C1 segment of cervical spinal cord (tissue), 14 donors: ENCODE measurements at regions not wholly inside any gene's neighbourhood (a gene's known extent, or its start where the extent isn't known, plus 50 kb on each side); places are given as distances from the start of the nearest gene placed in this dataset.
A peak's percentile ranks its signal among the peaks of the same experiment; 100 is the strongest.

Source experiments
- DNase-seq, 14 donors: peaks; one replicate each; lab custom pipeline; 2025; lab: John Stamatoyannopoulos, UW

DNA sequence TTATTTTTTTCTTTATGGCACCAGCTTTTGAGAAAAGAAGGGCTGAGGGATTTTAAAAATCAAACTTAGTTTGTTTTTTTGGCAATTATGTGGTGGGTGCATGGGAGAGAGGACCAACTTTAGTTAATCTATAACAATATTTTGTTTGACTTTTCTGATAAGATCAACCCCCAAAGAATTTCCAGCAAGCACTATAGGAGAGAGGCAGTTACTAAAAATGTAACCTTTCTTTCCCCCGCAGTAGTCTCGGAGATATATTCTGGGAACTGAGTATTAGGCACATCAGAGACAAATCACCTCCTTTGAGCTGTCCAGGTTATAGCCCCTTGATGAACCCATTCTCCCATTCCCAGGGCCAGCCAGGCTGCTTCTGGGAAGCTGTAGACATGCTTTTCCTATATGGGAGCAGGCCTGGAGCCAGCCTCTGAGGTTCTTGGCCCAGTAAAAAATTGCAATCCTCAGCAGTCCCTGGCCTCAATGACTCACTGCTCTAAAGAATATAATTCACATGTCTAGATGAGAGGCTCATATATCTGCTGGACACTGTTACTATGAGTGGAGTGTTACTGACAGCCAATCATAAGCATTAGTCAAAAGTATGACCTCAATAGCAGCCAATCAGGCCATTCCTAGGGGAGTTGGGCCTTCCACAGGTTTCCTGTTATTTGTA lies 138.3 kb upstream of the AGBL1 start:
- DNase-seq, result no peak

- no peak for DNase-seq
Observed at GRCh38 chr15:85942632-85943031, 137.0 kb upstream of the AGBL1 start.

DNA sequence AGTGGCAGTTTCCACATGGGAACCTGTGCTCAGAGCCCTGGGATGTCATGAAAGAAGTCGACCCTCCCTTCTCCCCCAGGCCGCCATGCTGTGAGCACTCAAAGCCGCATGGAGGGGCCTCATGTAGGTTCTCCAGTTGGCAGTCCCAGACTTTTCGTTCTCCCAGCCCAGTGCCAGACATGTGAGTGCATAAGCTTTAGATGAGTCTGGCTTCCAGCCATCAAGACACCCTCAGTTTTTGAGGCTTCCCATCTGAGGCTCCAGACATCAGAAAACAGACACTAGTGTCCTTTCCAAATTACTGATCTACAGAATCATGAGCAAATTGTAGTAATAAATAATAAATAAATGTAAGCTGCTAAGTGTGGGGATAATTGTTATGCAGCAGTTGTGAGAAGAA lies 136.5 kb upstream of the AGBL1 start:
- DNase-seq, result no peak

- no peak for DNase-seq
Observed at GRCh38 chr15:85943791-85944190, 135.9 kb upstream of the AGBL1 start.

- DNase-seq, result no peak
Observed at GRCh38 chr15:85947021-85947420, 132.7 kb upstream of the AGBL1 start.

GRCh38 chr15:85947936-85948335 lies 131.7 kb upstream of the AGBL1 start:
- peak in 2 of 14 donors; percentile 9 to 52 for DNase-seq

DNA sequence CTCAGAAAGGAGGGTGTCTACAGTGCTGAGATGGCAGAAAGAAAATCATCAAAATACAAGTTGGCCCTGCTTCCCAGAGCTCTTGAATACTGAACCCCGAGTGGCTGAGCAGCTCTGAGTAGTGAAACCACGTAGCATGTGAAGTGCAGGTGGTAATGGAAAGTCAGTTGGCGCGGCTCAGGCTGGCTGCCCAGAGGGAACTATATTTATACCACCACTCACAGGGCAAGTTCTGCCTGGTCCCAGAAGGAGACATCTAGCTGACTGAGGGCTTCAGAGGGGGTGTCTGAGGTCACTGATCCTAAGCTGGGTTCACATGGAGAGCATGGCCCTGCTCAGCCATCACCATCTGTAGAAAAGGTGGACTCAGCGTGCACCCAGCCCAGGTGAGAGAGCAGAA lies 129.6 kb upstream of the AGBL1 start:
- peak in 1 of 14 donors; percentile 4 for DNase-seq

GRCh38 chr15:85954586-85954985 lies 125.1 kb upstream of the AGBL1 start:
- no peak for DNase-seq

DNA sequence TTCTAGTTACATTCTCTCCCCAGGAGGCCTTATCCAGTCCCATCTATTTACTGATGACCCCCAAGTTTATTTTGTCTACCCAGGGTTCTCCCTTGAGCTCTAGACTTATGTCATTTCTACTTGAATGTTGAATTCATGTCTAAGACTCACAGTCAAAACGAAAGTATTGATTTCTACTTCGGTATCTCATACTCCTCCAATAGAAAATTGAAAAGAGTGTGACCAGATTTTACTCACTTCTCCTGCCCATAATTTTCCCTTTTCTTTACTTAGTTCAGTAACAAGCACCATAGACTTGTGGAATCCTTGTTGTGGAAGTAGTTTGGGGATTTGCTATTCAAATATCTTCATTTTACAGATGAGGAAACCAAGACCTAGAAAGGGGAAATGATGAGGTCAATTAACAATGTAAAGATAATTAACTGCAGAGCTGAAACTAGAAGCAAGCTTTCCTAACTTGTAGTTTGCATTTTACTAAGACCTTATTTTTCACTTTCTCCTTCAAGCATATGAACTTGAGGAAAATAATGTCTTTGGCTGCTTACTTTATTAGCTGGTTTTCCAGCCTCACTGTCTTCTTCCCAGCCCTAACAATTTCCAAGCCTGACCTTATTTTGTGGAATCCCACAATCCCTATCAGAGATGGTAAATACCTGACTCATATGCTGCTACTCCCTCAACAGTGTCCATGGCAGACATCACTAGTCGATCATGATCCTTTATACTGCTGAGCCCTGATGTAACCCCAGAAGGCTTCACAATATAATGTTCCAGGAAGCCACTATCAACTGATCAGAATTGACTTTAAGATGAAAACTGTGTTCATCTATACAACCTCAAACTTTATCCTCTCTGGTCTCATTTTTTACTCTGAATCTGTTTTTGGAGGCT lies 123.9 kb upstream of the AGBL1 start:
- DNase-seq, result no peak

- no peak for DNase-seq
Observed at GRCh38 chr15:85956532-85957275, 123.0 kb upstream of the AGBL1 start.

DNA sequence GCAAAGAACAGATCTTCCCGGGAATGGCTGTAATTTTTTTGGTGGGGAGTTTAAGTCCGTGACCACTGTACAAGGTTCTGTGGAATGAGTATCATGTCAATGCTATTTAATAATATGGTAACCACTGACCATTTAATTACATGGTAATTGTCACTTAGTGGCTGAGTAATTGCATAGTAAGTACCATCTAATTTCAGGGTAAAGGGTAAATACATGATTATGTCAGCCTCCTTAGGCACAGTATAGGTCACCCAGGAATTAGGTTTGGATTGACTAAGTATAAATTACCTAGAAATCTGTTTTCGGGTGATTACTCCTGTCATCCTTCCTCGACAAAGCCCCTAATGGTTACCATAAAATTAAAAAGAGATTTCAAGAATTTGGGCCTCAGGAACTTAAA lies 120.1 kb upstream of the AGBL1 start:
- no peak for DNase-seq

- no peak for DNase-seq
Observed at GRCh38 chr15:85960381-85960780, 119.3 kb upstream of the AGBL1 start.

GRCh38 chr15:85961821-85962220 lies 117.8 kb upstream of the AGBL1 start:
- DNase-seq, result no peak

- no peak for DNase-seq
Observed at GRCh38 chr15:85963262-85963760, 116.4 kb upstream of the AGBL1 start.

DNA sequence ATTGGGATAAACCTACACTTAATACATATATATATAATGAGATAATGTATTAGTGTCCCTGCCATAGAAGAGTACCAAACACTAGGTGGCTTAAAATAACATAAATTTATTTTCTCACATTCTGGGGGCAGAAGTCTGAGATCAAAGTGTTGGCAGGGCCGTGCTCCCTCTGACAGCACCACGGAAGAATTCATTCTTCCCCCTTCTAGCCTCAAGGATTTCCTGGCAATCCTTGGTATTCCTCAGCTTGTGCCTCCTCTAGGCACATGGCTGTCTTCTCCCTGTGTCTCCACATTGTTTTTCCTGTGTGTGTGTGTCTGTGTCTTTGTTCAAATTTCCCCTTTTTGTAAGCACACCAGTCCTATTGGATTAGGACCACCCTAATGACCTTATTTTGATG lies 115.2 kb upstream of the AGBL1 start:
- DNase-seq, result no peak

DNA sequence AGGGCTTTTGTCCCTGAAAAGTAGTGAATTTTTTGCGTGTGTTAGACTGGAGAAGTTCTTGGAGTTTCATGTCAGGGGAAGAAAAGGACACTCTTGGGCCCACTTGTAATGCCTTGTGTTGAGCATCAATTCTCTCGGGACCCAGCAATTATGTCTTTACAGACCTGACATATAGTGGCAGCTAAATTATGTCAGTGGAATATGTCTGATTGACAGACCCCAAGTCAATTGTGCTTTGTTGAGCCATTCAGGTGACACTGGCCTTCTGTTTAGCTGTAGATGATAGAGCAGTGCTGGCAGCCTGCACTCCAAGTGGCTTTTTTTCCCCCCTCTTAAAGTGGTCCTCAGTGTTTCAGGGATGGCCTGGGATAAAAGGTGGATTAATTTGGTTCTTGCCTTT lies 112.1 kb upstream of the AGBL1 start:
- no peak for DNase-seq

DNA sequence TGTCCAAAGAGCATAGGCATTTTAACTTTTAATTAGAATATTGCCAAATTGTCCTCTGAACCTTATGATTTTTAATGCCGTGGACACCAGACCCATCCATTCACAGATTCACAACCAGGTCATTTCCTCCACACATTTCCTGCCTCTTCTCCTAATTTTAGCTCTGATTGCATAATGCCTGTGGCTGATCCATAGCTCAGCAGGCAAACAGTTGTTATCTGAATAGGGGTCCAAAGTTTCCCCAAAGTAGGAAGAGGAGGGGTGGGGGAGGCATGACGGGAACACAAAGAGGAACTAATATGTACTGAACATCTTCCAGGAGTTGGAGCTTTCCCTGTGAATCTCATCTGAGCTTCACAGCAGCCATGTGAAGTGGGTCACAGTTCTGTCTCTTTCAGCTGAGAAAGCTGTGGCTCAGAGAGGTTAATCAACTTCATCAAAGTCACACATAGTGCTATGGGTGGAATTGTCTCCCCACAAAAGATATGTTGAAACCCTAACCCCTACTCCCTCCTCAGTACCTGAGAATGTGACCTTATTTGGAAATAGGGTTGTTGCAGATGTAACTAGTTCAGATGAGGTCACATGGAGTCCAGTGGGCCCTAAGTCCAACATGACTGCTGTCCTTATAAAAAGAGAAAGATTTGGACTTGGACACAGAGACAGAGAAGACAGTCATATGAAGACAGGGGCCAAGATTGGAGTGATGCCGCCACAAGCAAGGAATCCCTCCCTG lies 106.7 kb upstream of the AGBL1 start:
- no peak for DNase-seq

DNA sequence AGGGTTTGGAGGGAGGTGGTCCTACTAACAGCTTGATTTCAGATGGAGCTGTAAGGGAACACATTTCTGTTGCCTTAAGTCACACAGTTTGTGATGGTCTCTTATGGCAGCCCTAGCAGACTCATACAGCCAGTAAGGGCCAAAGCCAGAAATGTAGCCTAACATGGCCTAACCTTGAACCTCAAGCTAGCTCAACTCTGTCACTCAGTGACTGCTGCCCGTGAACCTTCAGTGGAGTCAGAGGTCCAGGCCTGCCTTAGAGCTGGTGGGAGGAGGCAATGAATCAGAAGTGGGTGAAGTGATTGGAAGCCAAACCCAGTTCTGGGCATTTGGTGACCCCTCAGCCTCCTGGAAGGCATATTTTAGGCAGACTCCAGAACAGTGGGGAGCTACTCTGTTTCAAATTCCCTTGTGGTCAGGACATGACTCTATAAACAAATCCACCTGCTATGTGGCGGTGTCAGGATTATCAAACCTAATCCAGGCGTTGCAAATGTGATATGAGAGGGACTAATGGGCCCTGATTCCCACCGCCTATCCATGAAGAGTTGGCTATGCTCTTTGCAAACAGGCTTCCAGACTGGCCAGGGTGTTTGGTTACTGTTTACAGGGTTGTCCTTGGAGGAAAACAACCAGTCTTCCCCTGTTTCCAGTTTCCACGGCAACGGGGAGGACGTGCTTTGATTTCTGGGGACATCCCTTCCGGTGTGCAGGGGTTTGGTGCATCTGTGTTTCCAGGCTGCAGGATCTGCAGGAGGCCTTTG lies 105.9 kb upstream of the AGBL1 start:
- no peak for DNase-seq

- DNase-seq, result no peak
Observed at GRCh38 chr15:85974348-85974705, 105.3 kb upstream of the AGBL1 start.

DNA sequence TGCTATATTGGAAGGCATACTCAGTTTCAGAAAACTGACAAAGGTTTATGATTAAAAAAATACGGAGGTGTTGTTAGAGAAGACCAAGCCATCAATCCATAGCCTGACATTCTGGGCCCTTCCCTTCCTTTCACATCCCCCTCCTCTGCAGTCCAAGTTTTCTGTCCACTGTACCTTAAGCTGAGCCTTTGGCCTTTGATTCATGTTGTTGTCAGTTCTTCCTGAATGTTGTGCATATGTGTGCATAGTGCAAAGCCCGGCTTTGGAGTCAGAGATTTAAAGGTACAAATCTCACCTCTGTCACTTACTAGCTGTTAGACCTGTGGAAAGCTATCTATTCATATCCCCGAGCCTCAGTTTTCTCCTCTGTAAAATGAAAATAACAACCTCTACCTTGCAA lies 104.9 kb upstream of the AGBL1 start:
- DNase-seq, result no peak

GRCh38 chr15:85976102-85976501 lies 103.6 kb upstream of the AGBL1 start:
- DNase-seq, result no peak
